GM10248 (cell line): ENCODE measurements at regions not wholly inside any gene's neighbourhood (a gene's known extent, or its start where the extent isn't known, plus 50 kb on each side); places are given as distances from the start of the nearest gene placed in this dataset.

Source experiments
- CTCF ChIA-PET: fragments of 300-600 bp; sonication (Branson Sonifier 250); formaldehyde crosslinking; extraction: SDS; loops from one replicate; lab custom pipeline; 2021; ENCODE audit warnings: antibody characterized with exemption; lab: Yijun Ruan, JAX
- POLR2A ChIA-PET: fragments of 350-650 bp; sonication (Branson Sonifier 250); formaldehyde crosslinking; extraction: SDS; loops from one replicate; lab custom pipeline; 2020; ENCODE audit warnings: antibody characterized with exemption; lab: Yijun Ruan, JAX
- DNase-seq: peaks from one replicate; pipeline ENCODE4 v3.0.0; 2012; ENCODE audit errors: extremely low spot score
- CTCF ChIP-seq: IDR thresholded peaks from 2 replicates; pipeline ENCODE4 v1.5.1; 2012; ENCODE audit warnings: mild to moderate bottlenecking, low read depth; ENCODE audit errors: extremely low read depth, missing control alignments, control extremely low read depth

DNA sequence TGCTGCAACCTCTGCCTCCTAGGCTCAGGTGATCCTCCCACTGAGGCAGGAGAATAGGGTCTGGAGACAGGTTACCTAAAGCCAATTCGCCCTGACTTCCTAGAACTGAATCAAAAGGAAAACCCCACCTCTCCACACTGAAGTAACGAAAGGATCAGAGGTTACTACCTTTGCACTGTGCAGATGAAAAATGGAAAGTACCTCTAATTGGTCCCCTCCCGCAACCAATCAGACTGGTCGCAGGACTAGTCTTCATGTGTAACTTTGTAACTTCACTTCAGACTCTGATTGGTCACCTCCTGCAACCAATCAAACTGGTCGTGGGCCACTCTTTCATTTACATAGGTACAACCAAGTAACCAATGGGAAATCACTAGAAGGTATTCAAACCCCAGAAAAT lies 61.1 kb downstream of the ATXN3L start:
- CTCF ChIA-PET = no interaction called here
- POLR2A ChIA-PET = no interaction called here
- TF ChIP-seq CTCF = no peak
- no peak for DNase-seq

GRCh38 chrX:13258052-13258444 lies 61.8 kb downstream of the ATXN3L start:
- DNase-seq = no peak
- ChIA-PET POLR2A (no interaction called here), CTCF (interaction anchor here (1.6 kb wide), 1 partner anchor 311 kb away, joined by 7 read pairs; no protein-coding TSS in a partner anchor)
- TF ChIP-seq CTCF = no peak

DNA sequence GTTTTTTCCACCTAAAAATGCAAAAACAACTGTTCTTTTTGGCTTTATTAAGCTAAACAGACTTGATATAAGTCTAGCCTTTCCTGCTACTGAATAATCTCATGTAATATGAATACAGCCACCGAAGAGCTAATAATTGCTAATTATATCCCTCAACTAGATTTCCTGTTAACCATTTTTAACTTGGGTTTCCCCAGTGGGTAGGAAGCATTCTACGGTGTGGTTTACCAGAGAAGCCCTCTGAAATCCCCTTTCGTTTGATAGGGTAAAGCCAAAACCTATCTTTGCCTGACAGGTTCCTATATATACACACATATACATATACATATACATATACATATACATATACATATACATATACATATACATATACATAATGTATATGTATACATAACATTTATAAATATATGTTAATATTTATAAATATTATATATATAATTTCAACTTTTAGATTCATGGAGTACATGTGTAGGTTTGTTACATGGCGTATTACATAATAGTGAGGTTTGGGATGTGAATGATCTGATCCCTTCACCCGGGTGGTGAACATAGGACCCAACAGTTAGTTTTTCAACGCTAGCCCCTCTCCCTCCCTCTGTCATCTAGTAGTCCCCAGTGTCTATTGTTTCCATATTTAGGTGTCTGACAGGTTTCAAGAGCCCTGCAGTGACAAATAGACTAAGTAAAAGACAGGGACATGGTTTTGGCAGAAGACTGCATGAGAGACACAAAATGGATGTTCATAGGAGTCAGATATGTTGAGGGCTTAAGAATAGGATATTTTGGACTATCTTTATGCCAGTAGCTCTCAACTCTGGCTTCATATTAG lies 62.4 kb downstream of the ATXN3L start:
- ChIA-PET CTCF (interaction anchor here (1.1 to 1.6 kb wide), 3 partner anchors 11 to 311 kb away, joined by 3 to 7 read pairs (median 3); no protein-coding TSS in a partner anchor), POLR2A (no interaction called here)
- TF ChIP-seq CTCF = no peak

GRCh38 chrX:13256603-13257002 lies 63.2 kb downstream of the ATXN3L start:
- CTCF ChIA-PET = interaction anchor here (1.1 to 1.6 kb wide), 3 partner anchors 10 to 310 kb away, joined by 3 to 7 read pairs (median 3); no protein-coding TSS in a partner anchor
- no peak for DNase-seq
- POLR2A ChIA-PET = no interaction called here
- no peak for TF ChIP-seq CTCF

More for the DNA sequence above, 62.4 kb downstream of the ATXN3L start:
- DNase-seq = no peak

- ChIA-PET CTCF (interaction anchor here (0.8 to 3.5 kb wide), 9 partner anchors 10 to 308 kb away, joined by 3 to 12 read pairs (median 3); no protein-coding TSS in a partner anchor), POLR2A (no interaction called here)
Observed at GRCh38 chrX:13254870-13255269, 65.0 kb downstream of the ATXN3L start.

More at GRCh38 chrX:13254870-13255269, 65.0 kb downstream of the ATXN3L start:
- DNase-seq = no peak
- TF ChIP-seq CTCF = no peak
